Fibroblast of skin of left quadriceps (primary cell): ENCODE measurements at regions not wholly inside any gene's neighbourhood (a gene's known extent, or its start where the extent isn't known, plus 50 kb on each side); places are given as distances from the start of the nearest gene placed in this dataset.

ENCODE experiments used
- DNase-seq, 2 experiments: peaks; one replicate each; pipeline ENCODE4 v3.0.0-alpha.2; 2013; ENCODE audit warnings: low read depth in 2 of 2

GRCh38 chr7:33849971-33850559, 55.3 kb upstream of the BMPER start:
- DNase-seq: no peak

DNA sequence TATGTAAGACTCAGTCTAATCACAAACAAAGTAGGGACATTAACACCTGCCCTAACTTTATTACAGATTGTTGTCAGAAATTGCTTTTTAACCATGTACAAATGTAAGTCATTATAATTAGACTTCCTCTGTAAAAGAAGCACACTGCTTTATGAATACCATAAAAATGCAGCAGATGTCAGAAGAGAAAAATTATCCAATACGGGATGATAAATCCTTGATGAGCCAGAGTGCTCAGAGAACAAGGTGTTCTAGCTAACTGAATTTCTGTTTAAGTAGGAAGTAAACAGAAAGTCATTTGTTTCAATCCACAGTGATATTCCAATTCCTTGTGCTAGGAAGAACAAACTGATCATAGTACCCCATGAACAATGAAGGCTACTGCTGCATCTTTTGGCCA, 54.6 kb upstream of the BMPER start:
- DNase-seq: no peak

DNA sequence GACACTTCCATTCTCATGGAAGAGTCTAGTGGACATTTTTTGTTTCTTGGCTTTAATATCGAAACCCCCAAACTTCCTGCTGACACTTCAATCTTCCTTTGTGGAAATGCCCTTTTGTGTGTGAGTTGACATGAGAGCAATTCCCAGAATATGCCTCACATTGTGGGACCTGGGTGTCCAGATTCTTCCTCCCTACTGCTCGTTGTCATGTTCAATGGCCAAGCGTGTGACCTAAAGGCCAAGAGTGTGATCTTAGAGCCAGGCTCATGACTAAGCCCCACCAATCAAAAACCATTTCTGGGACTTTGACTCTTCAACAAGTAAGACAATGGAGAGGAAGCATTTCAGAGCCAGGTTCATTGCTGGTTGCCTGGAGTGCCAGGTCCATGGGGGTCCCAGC, 52.5 kb upstream of the BMPER start:
- no peak for DNase-seq

DNA sequence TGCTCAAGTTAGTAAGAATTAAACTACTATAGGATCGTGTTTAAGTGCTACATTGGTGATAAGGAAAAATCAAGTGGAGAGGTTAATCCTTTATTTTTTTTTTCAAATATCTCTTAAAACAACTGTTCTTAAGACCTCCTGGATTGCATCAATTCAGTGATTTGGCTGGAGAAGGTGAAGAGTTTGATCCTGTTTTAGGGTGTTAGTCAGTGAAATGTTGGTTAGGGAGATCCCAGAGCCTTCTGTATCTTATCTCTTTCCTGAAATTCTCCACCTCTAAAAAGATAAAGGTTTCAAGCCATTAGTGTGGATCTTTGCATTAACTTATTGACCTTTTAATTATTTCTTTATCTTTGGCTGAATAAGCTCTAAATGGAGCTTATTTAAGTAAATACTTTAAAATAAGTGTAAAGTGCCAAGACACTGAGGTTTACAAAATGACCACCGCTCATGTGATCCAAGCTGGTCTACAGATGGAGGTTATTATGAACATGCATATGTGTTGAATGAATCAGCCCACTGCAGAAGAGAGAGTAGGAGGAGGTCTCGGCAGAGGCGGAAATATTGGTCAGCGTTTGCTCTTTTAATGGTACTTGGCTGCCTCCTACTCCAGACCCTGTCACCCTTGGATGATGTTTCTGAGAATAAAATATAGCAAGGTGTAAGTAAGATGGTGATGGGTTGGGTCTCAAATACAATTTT, 51.8 kb upstream of the BMPER start:
- DNase-seq: peak in 1 of 2 experiments; percentile 67

DNA sequence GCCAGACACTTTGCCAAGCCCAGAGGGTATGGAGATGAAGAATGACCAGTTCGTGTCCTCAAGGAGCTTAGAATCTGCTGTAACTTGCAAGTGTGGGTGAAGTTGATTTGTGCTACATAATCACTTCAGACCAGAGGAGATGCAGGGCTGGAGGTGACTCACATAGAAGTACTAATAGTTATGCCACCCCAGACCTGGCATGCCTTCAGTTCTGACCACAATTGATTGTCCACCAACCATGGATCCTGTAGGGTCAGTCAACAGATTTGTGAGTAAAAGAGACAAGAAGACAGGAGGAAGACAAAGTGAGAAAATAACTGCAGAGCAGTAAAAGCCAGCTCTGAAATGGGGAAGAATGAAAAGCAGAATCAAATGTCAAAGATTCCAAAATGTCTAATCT, 51.2 kb upstream of the BMPER start:
- no peak for DNase-seq

GRCh38 chr7:33854801-33855350, 50.5 kb upstream of the BMPER start:
- peak in 1 of 2 experiments; percentile 69 for DNase-seq
